ENCODE measurements at regions not wholly inside any gene's neighbourhood (a gene's known extent, or its start where the extent isn't known, plus 50 kb on each side); places are given as distances from the start of the nearest gene placed in this dataset.

DNA sequence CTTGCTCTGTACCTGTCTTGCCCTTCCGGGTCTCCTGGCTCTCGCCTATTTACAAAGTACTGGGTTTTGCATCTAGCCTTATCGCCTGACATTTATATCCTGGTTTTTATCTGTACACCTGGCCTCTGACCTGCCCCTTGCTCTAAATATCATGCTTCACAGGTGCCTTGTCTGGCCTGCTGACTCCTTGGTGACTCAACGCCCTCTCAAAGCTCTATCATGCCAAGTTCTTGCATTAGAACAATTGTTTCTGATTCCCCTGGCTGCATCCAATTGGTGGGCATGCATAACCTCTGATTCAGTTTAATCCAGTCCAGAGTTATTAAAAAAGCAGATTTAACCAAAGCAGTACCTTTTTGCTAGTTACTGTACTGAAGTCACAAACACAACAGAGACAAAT lies 113.9 kb upstream of the CCDC68 start:
- TF ChIP-seq POLR2A (IDR thresholded peaks at IDR 0.05) (no peak), EP300 (IDR thresholded peaks at IDR 0.05) (no peak)
- TF ChIP-seq, protein P1, sequence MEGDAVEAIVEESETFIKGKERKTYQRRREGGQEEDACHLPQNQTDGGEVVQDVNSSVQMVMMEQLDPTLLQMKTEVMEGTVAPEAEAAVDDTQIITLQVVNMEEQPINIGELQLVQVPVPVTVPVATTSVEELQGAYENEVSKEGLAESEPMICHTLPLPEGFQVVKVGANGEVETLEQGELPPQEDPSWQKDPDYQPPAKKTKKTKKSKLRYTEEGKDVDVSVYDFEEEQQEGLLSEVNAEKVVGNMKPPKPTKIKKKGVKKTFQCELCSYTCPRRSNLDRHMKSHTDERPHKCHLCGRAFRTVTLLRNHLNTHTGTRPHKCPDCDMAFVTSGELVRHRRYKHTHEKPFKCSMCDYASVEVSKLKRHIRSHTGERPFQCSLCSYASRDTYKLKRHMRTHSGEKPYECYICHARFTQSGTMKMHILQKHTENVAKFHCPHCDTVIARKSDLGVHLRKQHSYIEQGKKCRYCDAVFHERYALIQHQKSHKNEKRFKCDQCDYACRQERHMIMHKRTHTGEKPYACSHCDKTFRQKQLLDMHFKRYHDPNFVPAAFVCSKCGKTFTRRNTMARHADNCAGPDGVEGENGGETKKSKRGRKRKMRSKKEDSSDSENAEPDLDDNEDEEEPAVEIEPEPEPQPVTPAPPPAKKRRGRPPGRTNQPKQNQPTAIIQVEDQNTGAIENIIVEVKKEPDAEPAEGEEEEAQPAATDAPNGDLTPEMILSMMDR (IDR thresholded peaks at IDR 0.05) = no peak
